ENCODE measurements at regions not wholly inside any gene's neighbourhood (a gene's known extent, or its start where the extent isn't known, plus 50 kb on each side); places are given as distances from the start of the nearest gene placed in this dataset.

DNA sequence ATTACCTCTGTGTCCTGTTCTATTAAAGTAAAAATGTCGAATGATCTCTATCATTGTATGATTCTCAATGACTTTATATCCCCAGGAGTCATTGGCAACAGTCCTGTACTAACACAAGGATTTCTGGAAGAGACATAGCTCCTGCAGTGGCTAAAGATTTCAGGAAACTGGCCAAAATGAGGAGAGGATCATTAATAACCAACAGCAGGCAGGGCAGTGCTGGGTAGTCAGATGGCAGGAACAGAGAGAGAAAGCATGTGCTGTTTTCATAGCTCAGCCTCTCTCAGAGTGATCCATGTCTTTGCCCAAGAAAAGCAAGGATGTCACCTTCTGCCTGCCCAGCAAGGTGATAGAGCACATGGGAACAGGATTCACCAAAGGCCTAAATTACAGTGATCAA is 604.7 kb upstream of the PLXNA2 start:
- intact Hi-C loops (cut with DNase I; ENCODE audit: low total_unique reads) = no loop called here
- no peak overlapping the region for H3K4me3 ChIP-seq (ENCODE audit: low read depth, poor library complexity, severe bottlenecking)
- TF ChIP-seq, protein P1, sequence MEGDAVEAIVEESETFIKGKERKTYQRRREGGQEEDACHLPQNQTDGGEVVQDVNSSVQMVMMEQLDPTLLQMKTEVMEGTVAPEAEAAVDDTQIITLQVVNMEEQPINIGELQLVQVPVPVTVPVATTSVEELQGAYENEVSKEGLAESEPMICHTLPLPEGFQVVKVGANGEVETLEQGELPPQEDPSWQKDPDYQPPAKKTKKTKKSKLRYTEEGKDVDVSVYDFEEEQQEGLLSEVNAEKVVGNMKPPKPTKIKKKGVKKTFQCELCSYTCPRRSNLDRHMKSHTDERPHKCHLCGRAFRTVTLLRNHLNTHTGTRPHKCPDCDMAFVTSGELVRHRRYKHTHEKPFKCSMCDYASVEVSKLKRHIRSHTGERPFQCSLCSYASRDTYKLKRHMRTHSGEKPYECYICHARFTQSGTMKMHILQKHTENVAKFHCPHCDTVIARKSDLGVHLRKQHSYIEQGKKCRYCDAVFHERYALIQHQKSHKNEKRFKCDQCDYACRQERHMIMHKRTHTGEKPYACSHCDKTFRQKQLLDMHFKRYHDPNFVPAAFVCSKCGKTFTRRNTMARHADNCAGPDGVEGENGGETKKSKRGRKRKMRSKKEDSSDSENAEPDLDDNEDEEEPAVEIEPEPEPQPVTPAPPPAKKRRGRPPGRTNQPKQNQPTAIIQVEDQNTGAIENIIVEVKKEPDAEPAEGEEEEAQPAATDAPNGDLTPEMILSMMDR (IDR thresholded peaks at IDR 0.05) = no peak
- TF ChIP-seq POLR2A (IDR thresholded peaks at IDR 0.05) = no peak
- 56% methylated on average over 1 of the region's 1 CpG for WGBS, 2 donors
- no peak for DNase-seq (ENCODE audit: low spot score in 2 of 2)

DNA sequence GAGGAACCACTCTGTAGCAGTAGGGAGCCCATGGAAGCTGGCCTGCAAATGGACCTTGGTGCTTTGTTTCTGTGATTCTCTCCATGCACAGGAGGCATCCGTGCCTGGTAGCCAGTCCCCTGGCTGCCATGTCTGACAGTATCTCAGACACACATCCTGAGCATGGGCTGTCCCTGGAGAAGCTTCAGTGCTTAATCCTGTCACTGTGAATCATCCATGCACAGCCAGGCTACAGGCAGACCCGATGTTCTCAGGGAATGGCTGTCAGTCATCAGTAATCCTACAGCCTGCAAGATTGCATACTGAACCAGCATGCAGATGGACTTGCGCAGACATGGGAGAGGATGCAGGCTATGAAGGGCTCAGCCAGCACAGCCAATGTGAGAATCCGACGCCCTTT is 606.3 kb upstream of the PLXNA2 start:
- no peak overlapping the region for H3K4me3 ChIP-seq (ENCODE audit: low read depth, poor library complexity, severe bottlenecking)
- intact Hi-C loops (cut with DNase I; ENCODE audit: low total_unique reads) = no loop called here
- no peak for DNase-seq (ENCODE audit: low spot score in 2 of 2)
- no peak for TF ChIP-seq POLR2A (IDR thresholded peaks at IDR 0.05)
- TF ChIP-seq, protein P1 (IDR thresholded peaks at IDR 0.05) = no peak
- 87 to 95% methylated on average over 5 of the region's 5 CpGs for WGBS, 2 donors

DNA sequence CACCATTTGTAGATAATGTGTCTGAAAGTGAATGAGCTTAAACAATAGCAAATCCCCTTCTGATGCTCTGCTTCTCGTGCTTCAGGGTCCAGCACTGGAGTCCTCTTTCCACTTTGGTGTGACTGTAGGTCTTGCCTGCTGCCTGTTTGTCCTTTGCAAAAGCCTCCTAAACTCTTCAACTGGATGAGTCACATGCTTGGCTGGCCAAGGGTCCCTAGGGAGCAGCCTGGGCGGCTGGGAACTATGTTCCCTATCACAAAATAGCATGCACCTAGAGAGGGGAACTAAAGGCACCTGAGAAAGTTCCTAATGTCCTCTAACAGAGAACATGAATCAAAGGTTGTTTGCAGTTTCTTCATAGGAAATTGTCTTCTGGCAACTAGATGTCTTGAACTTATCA is 607.2 kb upstream of the PLXNA2 start:
- H3K4me3 ChIP-seq (ENCODE audit: low read depth, poor library complexity, severe bottlenecking) = no peak overlapping the region
- intact Hi-C loops (cut with DNase I; ENCODE audit: low total_unique reads) = no loop called here
- WGBS, 2 donors = 67 to 78% methylated on average over 2 of the region's 2 CpGs
- TF ChIP-seq, protein P1 (IDR thresholded peaks at IDR 0.05) = no peak
- no peak for TF ChIP-seq POLR2A (IDR thresholded peaks at IDR 0.05)
- DNase-seq (ENCODE audit: low spot score in 2 of 2) = no peak

DNA sequence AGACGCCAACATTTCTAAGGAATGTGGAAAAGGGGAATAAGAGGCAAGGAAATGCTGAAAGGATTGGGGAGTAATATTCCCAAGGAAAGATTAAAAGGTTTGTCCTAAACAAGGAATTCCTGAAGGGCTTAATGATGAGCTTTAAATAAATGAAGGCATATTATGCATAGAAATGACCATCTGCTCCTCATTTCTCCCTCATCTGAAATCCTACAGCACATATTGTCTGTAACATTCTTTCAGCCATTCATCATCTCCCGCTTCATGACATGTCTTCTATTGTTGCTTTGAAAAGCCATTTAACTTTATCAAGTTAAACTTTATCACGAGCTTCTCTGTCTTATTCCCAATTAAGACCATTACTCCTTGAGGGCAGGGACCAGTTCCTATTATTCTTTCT is 608.7 kb upstream of the PLXNA2 start:
- intact Hi-C loops (cut with DNase I; ENCODE audit: low total_unique reads) = no loop called here
- no peak overlapping the region for H3K4me3 ChIP-seq (ENCODE audit: low read depth, poor library complexity, severe bottlenecking)
- WGBS, 2 donors = 78 to 81% methylated on average over 3 of the region's 3 CpGs
- TF ChIP-seq, protein P1 (IDR thresholded peaks at IDR 0.05) = no peak
- TF ChIP-seq POLR2A (IDR thresholded peaks at IDR 0.05) = no peak
- no peak for DNase-seq (ENCODE audit: low spot score in 2 of 2)

DNA sequence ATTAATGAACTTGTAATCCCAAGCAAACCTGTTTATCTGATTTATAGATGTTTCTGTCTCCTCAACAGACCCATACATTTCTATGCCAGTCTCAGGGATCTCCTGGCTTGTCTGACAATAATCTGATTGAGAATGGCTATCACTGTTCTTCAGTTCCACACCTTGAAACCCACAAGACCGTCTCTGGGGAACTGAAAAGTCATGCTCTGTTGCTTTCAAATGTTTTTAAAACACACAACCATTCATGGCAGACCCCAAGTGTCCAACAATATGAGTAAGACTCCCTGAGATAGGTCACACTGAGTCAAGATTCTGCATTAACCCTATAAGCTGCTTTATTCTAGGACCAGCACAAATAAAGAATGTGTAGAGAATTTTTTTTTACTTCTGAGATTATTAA is 611.2 kb upstream of the PLXNA2 start:
- no peak overlapping the region for H3K4me3 ChIP-seq (ENCODE audit: low read depth, poor library complexity, severe bottlenecking)
- WGBS, 2 donors = 75 to 82% methylated on average over 1 of the region's 1 CpG
- TF ChIP-seq, protein P1 (IDR thresholded peaks at IDR 0.05) = no peak
- no peak for TF ChIP-seq POLR2A (IDR thresholded peaks at IDR 0.05)
- intact Hi-C loops (cut with DNase I; ENCODE audit: low total_unique reads) = no loop called here
- DNase-seq (ENCODE audit: low spot score in 2 of 2) = no peak

DNA sequence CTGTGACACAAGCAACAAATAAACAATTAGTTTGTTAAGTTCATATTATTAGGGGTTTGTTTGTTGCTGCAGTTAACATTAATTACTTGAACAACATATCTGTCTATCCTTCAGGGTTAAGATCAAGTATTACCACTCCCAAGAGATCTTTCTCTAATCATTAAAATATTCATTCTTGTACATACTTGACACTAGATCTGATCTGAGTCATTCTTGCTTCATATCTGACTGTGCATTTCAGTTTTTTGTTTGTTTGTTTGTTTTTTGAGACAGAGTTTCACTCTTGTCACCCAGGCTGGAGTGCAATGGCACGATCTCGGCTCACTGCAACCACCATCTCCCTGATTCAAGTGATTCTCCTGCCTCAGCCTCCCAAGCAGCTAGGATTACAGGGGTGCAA is 613.3 kb upstream of the PLXNA2 start:
- DNase-seq (ENCODE audit: low spot score in 2 of 2) = no peak

More for the DNA sequence above, 613.3 kb upstream of the PLXNA2 start:
- intact Hi-C loops (cut with DNase I; ENCODE audit: low total_unique reads) = no loop called here
- 71 to 81% methylated on average over 2 of the region's 2 CpGs for WGBS, 2 donors
- H3K4me3 ChIP-seq (ENCODE audit: low read depth, poor library complexity, severe bottlenecking) = no peak overlapping the region
- no peak for TF ChIP-seq POLR2A (IDR thresholded peaks at IDR 0.05)
- TF ChIP-seq, protein P1 (IDR thresholded peaks at IDR 0.05) = no peak

Data from lower leg skin (tissue), 4 donors.